HG02973 (cell line): ENCODE measurements at regions not wholly inside any gene's neighbourhood (a gene's known extent, or its start where the extent isn't known, plus 50 kb on each side); places are given as distances from the start of the nearest gene placed in this dataset.
"Not testable (repeated sequence)": the region's sequence is repeated elsewhere in the genome, so short reads cannot be mapped to it uniquely, and the experiment has no call there.

Source experiments
- ATAC-seq: cut with Tn5 transposase; IDR thresholded peaks from one replicate; pipeline ENCODE4 v1.9.1; 2021; ENCODE audit warnings: moderate library complexity; ENCODE audit not compliant: unreplicated experiment

- ATAC-seq: no peak
Observed at GRCh38 chr2:208673631-208674030, 267.0 kb downstream of the PTH2R start.

GRCh38 chr2:208674919-208675318, 268.3 kb downstream of the PTH2R start:
- ATAC-seq: no peak

GRCh38 chr2:208685929-208686328, 279.3 kb downstream of the PTH2R start:
- not testable (repeated sequence) for ATAC-seq

DNA sequence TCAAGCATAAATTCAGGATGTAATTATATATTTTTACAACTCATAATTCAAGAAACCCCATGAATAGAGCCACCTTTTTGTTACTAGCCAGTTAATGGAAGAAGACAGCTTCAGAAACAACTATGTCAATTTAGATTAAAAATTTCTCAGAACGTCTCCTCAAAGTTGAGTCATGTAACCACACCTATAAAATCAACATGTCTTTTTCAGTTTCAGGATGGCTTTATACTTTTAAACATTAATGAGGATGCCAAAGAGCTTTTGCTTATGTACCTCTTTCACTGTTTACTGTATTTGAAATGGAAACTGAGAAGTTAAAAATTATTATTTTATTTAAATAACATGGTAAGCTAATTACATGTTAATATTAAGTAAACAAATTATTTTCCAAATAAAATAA, 280.1 kb downstream of the PTH2R start:
- no peak for ATAC-seq

DNA sequence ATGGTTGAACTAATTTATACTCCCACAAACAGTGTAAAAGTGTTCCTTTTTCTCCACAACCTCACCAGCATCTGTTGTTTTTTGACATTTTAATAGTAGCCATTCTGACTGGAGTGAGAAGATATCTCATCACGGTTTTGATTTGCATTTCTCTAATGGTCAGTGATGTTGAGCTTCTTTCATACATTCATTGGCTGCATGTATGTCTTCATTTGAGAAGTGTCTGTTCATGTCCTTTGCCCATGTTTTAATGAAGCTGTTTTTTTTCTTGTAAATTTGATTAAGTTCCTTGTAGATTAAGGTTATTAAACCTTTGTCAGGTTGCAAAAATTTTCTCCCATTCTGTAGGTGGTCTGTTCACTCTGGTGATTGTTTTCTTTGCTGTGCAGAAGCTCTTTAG, 281.1 kb downstream of the PTH2R start:
- not testable (repeated sequence) for ATAC-seq

GRCh38 chr2:208698114-208698513, 291.5 kb downstream of the PTH2R start:
- no peak for ATAC-seq

GRCh38 chr2:208708486-208708885, 301.9 kb downstream of the PTH2R start:
- ATAC-seq: no peak

GRCh38 chr2:208711598-208711997, 305.0 kb downstream of the PTH2R start:
- no peak for ATAC-seq

DNA sequence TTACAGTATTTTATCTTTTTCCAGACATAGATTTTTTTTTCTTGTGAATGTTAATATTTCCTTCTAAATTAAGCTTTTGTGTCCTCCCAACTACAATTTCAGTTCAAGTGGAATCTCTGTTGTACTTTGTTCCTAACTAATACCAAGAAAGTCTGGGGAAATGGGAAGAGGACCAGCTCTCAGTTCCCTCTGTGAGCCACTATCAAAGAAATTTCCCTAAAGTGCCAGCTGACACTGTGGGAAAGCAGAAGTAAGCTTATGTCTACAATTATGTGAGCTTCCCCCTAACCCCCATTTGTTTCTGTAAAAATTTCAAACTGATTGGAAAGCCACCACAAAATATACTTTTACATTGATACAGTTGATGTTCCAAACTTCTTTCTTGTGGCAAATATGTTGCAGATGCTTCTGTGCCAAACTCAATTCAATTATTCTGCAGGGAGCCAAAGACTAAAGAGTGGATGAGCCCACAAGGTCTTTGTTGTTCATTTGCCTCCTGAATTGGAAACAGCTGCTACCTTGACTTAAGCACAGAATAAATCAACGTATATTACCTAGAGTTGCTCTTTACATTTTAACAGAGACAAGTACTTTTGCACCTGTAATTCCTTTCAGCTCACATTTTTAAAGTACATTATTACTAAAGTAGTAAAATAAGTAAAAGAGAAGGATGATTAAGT, 306.6 kb downstream of the PTH2R start:
- ATAC-seq: no peak

DNA sequence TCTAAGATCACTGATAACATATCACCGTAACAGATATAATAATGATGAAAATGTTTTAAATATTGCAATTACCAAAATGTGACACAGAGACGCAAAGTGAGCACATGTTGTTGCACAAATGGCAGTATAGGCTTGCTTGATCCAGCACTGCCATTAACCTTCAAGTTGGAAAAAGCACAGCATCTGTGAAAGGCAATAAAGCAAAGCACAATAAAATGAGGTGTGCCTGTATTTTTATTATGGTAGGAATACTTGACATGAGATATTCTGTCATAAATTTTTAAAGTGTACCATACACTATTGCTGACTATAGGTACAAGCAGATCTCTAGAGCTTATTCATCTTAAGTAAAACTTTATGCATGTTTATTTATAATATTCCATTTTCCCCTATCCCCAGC, 312.2 kb downstream of the PTH2R start:
- no peak for ATAC-seq

- no peak for ATAC-seq
Observed at GRCh38 chr2:208722731-208723130, 316.1 kb downstream of the PTH2R start.

DNA sequence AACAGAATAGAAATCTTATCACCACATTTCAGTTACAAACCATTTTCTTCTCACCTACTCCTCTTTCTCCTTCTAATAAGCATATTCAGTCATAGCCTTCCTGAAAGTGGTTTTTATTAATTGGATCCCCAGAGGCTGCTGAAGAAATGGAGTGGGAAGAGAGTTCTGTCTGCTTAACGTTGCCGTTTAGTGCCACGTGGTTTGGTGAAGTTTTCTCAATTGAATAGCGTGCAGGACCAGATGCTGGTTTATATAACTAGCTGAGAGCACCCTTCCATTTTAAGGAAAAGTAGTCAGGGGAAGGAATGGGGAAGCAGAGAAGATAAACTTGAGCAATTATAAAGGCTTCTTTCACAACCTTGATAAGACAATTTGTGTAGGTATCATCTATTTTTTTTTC, 318.7 kb downstream of the PTH2R start:
- ATAC-seq: no peak

- ATAC-seq: no peak
Observed at GRCh38 chr2:208726242-208726641, 319.6 kb downstream of the PTH2R start.

DNA sequence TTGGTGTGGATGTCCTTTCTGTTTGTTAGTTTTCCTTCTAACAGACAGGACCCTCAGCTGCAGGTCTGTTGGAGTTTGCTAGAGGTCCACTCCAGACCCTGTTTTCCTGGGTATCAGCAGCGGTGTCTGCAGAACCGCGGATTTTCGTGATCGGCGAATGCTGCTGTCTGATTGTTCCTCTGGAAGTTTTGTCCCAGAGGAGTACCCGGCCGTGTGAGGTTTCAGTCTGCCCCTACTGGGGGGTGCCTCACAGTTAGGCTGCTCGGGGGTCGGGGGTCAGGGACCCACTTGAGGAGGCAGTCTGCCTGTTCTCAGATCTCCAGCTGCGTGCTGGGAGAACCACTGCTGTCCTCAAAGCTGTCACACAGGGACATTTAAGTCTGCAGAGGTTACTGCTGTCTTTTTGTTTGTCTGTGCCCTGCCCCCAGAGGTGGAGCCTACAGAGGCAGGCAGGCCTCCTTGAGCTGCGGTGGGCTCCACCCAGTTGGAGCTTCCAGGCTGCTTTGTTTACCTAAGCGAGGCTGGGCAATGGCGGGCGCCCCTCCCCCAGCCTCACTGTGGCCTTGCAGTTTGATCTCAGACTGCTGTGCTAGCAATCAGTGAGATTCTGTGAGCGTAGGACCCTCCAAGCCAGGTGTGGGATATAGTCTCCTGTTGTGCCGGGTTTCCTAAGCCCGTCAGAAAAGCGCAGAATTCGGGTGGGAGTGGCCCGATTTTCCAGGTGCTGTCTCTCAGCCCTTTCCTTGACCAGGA, 345.2 kb downstream of the PTH2R start:
- ATAC-seq: not testable (repeated sequence)

DNA sequence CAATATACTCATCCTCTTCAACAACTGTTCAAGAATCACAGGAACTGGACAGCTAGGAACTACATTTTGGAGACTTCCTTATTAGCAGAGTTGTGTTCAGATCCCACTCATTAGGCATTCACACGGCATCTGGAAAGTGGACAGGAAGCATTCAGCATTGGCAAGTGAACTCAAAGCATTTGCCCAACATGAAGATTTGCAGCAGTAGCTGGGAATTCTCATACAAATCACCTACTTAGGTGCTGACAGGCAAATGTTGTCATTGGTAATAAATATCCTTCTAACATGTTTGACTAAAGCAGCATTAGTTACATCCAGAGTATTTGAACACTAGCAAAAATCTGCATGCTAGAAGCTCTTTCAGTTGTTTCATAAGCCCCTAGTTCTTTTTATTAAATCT, 350.8 kb downstream of the PTH2R start:
- ATAC-seq: no peak

DNA sequence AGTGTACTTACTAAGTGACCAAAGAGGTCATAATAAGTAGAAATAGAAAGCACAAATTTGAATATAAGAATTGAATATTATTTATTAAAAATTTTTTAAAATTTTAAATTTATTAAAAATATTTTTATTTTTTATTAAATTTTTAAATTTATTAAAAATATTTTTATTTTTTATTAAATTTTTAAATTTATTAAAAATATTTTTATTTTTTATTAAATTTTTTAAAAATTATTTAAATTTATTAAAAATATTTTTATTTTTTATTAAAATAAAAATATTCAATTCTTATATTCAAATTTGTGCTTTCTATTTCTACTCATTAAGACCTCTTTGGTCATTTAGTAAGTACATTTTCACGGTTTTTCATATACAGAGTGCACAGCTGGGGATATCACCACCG, 366.5 kb downstream of the PTH2R start:
- not testable (repeated sequence) for ATAC-seq

DNA sequence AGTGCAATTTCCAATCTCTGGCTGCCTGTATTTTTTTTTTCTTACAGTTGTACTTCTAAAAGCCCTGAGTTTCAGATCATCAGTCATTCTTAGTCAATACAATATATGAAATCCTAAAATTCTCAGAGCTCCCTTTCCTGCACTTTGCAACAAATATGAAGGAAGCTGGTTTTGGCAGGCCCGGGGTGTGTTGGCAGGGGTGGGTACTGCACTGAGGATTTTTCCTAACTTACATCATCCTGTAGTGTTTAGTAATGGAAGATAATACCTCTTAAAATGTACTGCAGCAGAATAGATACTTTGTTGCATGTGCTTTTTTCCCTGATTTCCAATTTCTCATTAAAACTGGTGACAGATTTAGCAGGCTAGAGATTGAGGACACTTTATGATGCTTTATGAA, 374.6 kb downstream of the PTH2R start:
- no peak for ATAC-seq

DNA sequence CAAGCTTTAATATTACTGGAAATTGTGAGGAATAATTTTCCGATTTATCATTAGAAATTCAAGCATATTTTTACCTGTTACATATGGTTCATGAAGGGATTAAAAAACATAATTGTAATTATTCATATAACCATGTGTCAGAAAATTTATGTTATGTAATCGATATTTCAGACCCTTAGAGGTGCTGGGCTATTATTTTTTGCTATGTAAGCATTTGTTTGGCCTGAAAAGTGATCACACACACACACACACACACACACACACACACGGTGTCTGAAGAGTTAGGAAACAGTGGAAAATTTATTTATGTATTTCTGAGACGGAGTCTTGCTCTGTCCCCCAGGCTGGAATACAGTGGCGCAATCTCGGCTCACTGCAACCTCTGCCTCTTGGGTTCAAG, 375.5 kb downstream of the PTH2R start:
- no peak for ATAC-seq

DNA sequence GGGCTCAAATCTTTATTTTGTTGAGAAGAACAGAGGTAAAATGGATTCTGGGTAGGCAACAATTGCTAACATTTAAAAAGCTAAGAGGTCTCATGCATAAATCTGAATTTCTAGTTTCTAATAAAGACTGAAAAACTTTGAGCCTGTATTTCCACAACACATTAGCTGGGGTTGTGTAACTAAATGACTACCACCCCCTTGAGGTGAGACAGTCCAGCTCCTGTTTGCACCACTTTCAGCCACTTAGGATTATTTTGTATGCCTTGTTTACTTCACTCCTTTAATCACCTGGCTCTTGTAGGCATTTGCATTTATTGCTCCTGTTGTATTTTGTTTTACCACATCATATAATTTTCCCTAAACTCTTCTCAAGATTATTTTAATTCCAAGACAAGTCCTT, 376.6 kb downstream of the PTH2R start:
- ATAC-seq: no peak

- ATAC-seq: not testable (repeated sequence)
Observed at GRCh38 chr2:208784774-208785173, 378.2 kb downstream of the PTH2R start.

- ATAC-seq: no peak
Observed at GRCh38 chr2:208791257-208791656, 384.7 kb downstream of the PTH2R start.

DNA sequence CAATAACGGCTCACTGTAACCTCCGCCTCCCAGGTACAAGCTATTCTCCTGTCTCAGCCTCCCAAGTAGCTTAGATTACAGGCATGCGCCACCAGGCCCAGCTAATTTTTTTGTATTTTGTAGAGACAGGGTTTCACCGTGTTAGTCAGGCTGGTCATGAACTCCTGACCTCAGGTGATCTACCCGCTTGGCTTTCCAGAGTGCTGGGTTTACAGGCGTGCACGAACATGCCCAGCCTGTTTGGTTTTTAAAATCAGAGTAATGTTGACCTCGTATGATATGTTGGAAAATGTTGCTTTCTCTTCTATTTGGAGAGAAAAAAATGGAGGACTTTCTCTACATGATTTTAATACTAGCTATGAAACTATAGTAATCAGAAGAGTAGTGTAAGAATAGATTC, 386.2 kb downstream of the PTH2R start:
- no peak for ATAC-seq

GRCh38 chr2:208793434-208793833, 386.8 kb downstream of the PTH2R start:
- ATAC-seq: no peak
